ENCODE measurements at regions not wholly inside any gene's neighbourhood (a gene's known extent, or its start where the extent isn't known, plus 50 kb on each side); places are given as distances from the start of the nearest gene placed in this dataset.

DNA sequence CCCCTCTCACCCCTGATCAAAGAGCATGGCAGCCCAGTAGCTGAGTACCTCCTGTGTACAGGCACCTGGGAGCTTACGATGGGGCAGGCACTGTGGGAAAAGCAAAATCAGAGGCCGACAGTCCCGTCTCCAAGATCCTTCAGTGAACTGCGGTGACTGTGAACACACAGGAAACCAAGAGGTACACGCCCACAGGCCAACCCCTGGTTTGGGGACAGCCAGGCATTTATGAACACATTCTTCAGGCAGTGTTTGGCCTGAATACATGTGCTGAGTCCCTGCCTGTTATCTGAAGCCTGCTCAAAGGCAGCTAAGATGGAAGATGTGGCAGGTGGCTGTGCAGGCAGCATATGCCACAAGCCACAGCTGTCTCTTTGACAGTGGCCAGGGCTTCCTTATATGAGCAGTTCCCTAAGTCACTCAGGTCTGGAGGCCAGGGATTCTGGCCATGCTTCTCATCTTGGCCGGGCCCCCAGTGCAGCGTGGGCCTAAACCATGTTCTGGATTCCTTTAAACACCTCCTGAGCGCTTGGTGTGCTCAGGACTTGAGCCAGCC, 123.6 kb downstream of the UQCRFS1 start:
- TF ChIP-seq, protein P1, sequence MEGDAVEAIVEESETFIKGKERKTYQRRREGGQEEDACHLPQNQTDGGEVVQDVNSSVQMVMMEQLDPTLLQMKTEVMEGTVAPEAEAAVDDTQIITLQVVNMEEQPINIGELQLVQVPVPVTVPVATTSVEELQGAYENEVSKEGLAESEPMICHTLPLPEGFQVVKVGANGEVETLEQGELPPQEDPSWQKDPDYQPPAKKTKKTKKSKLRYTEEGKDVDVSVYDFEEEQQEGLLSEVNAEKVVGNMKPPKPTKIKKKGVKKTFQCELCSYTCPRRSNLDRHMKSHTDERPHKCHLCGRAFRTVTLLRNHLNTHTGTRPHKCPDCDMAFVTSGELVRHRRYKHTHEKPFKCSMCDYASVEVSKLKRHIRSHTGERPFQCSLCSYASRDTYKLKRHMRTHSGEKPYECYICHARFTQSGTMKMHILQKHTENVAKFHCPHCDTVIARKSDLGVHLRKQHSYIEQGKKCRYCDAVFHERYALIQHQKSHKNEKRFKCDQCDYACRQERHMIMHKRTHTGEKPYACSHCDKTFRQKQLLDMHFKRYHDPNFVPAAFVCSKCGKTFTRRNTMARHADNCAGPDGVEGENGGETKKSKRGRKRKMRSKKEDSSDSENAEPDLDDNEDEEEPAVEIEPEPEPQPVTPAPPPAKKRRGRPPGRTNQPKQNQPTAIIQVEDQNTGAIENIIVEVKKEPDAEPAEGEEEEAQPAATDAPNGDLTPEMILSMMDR (tag by site-specific recombination; IDR thresholded peaks at IDR 0.05), result no peak
- TF ChIP-seq OVOL3 (tag by site-specific recombination; IDR thresholded peaks at IDR 0.05) (no peak), ZBTB7A (tag by site-specific recombination; IDR thresholded peaks at IDR 0.05; ENCODE audit: low read depth) (no peak), ZNF174 (tag by site-specific recombination; IDR thresholded peaks at IDR 0.05) (no peak), RBAK (tag by site-specific recombination; IDR thresholded peaks at IDR 0.05) (no peak), ZNF292 (tag by site-specific recombination; IDR thresholded peaks at IDR 0.05; ENCODE audit: borderline replicate concordance, low read depth) (no peak), IKZF3 (tag by site-specific recombination; IDR thresholded peaks at IDR 0.05) (no peak)
- TF ChIP-seq, protein P2, sequence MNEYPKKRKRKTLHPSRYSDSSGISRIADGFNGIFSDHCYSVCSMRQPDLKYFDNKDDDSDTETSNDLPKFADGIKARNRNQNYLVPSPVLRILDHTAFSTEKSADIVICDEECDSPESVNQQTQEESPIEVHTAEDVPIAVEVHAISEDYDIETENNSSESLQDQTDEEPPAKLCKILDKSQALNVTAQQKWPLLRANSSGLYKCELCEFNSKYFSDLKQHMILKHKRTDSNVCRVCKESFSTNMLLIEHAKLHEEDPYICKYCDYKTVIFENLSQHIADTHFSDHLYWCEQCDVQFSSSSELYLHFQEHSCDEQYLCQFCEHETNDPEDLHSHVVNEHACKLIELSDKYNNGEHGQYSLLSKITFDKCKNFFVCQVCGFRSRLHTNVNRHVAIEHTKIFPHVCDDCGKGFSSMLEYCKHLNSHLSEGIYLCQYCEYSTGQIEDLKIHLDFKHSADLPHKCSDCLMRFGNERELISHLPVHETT (tag by site-specific recombination; IDR thresholded peaks at IDR 0.05), result no peak
- TF ChIP-seq, protein P3, sequence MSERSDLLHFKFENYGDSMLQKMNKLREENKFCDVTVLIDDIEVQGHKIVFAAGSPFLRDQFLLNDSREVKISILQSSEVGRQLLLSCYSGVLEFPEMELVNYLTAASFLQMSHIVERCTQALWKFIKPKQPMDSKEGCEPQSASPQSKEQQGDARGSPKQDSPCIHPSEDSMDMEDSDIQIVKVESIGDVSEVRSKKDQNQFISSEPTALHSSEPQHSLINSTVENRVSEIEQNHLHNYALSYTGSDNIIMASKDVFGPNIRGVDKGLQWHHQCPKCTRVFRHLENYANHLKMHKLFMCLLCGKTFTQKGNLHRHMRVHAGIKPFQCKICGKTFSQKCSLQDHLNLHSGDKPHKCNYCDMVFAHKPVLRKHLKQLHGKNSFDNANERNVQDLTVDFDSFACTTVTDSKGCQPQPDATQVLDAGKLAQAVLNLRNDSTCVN (tag by site-specific recombination; optimal IDR thresholded peaks at IDR 0.05), result no peak
